ENCODE measurements at regions not wholly inside any gene's neighbourhood (a gene's known extent, or its start where the extent isn't known, plus 50 kb on each side); places are given as distances from the start of the nearest gene placed in this dataset.

- TF ChIP-seq, protein P1, sequence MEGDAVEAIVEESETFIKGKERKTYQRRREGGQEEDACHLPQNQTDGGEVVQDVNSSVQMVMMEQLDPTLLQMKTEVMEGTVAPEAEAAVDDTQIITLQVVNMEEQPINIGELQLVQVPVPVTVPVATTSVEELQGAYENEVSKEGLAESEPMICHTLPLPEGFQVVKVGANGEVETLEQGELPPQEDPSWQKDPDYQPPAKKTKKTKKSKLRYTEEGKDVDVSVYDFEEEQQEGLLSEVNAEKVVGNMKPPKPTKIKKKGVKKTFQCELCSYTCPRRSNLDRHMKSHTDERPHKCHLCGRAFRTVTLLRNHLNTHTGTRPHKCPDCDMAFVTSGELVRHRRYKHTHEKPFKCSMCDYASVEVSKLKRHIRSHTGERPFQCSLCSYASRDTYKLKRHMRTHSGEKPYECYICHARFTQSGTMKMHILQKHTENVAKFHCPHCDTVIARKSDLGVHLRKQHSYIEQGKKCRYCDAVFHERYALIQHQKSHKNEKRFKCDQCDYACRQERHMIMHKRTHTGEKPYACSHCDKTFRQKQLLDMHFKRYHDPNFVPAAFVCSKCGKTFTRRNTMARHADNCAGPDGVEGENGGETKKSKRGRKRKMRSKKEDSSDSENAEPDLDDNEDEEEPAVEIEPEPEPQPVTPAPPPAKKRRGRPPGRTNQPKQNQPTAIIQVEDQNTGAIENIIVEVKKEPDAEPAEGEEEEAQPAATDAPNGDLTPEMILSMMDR (IDR thresholded peaks at IDR 0.05): no peak
- no peak for TF ChIP-seq POLR2A (IDR thresholded peaks at IDR 0.05)
Observed at GRCh38 chr12:97629382-97629781, 166.8 kb downstream of the RMST start.

All from thyroid gland (tissue), 4 donors.